OCI-LY7 (cell line): ENCODE measurements at regions not wholly inside any gene's neighbourhood (a gene's known extent, or its start where the extent isn't known, plus 50 kb on each side); places are given as distances from the start of the nearest gene placed in this dataset.

Experiments used
- BruUV-seq: library from RNA; stranded (reverse); fragments of 400-500 nt; replicated peaks from 2 replicates; lab custom pipeline; 2021; lab: Mats Ljungman, UMichigan
- CTCF ChIA-PET: fragments of 300-600 bp; sonication (Branson Sonifier 250); formaldehyde crosslinking; loops from one replicate; lab custom pipeline; 2022; ENCODE audit warnings: antibody characterized with exemption; ENCODE audit not compliant: unreplicated experiment; lab: Charles Lee
- POLR2A ChIA-PET: fragments of 300-600 bp; sonication (Branson Sonifier 250); formaldehyde crosslinking; loops from one replicate; lab custom pipeline; 2022; ENCODE audit warnings: antibody characterized with exemption; lab: Charles Lee
- DNase-seq: peaks from one replicate; pipeline ENCODE4 v3.0.0-alpha.2; 2015; ENCODE audit warnings: low spot score
- H2AFZ ChIP-seq: fragments of 200-600 bp; sonication (generic), shearing (Covaris generic); 2 replicates; pipeline ENCODE4 v1.6.1; 2014; ENCODE audit warnings: mild to moderate bottlenecking, antibody characterized with exemption, low read length, moderate library complexity
- H3K27ac ChIP-seq: fragments of 200-600 bp; sonication (generic); 2 replicates; pipeline ENCODE4 v1.5.1; 2014; ENCODE audit warnings: mixed run types, low read depth, mild to moderate bottlenecking, moderate library complexity, low read length, inconsistent platforms; ENCODE audit not compliant: poor library complexity, severe bottlenecking
- H3K36me3 ChIP-seq: fragments of 200-600 bp; sonication (generic); 2 replicates; pipeline ENCODE4 v1.6.1; 2014; ENCODE audit warnings: mild to moderate bottlenecking, antibody characterized with exemption, low read length, moderate library complexity, mixed read lengths; ENCODE audit not compliant: insufficient read depth
- H3K4me1 ChIP-seq: fragments of 200-600 bp; sonication (generic); 2 replicates; pipeline ENCODE4 v1.5.1; 2014; ENCODE audit warnings: mild to moderate bottlenecking, low read length; ENCODE audit not compliant: insufficient read depth, poor library complexity, severe bottlenecking
- H3K4me2 ChIP-seq: fragments of 200-600 bp; sonication (generic); 2 replicates; pipeline ENCODE4 v1.6.1; 2014; ENCODE audit warnings: mild to moderate bottlenecking, low read length
- H3K4me3 ChIP-seq: fragments of 200-600 bp; sonication (generic); 2 replicates; pipeline ENCODE4 v1.5.1; 2014; ENCODE audit warnings: mild to moderate bottlenecking, low read depth, low read length; ENCODE audit not compliant: poor library complexity, severe bottlenecking
- H3K79me2 ChIP-seq: fragments of 200-600 bp; sonication (generic); 2 replicates; pipeline ENCODE4 v1.6.1; 2016; ENCODE audit warnings: low read depth, mild to moderate bottlenecking, low read length, moderate library complexity, mixed read lengths; ENCODE audit not compliant: insufficient read depth
- H3K9me2 ChIP-seq: fragments of 200-600 bp; sonication (generic); 2 replicates; pipeline ENCODE4 v1.6.1; 2016; ENCODE audit warnings: mild to moderate bottlenecking, low read length, mixed read lengths; ENCODE audit not compliant: insufficient read depth
- H3K9me3 ChIP-seq: fragments of 200-600 bp; sonication (generic); 2 replicates; pipeline ENCODE4 v1.6.1; 2014; ENCODE audit warnings: mild to moderate bottlenecking, mixed run types, low read length, mixed read lengths
- H4K20me1 ChIP-seq: fragments of 200-600 bp; sonication (generic); 2 replicates; pipeline ENCODE4 v1.6.1; 2014; ENCODE audit warnings: mild to moderate bottlenecking, antibody characterized with exemption, low read length, moderate library complexity, mixed read lengths; ENCODE audit not compliant: insufficient read depth
- CTCF ChIP-seq: fragments of 200-600 bp; sonication (generic); conservative IDR thresholded peaks from 2 replicates; pipeline ENCODE4 v1.5.1; 2014; ENCODE audit warnings: mild to moderate bottlenecking, antibody characterized with exemption, low read length, moderate library complexity, mixed read lengths
- EZH2phosphoT487 ChIP-seq: fragments of 200-600 bp; sonication (generic); IDR thresholded peaks from 2 replicates; pipeline ENCODE4 v1.6.1; 2018; ENCODE audit warnings: low read depth, borderline replicate concordance, mild to moderate bottlenecking, mixed run types, antibody characterized with exemption, low read length, moderate library complexity, mixed read lengths
- intact Hi-C: fragments of 100-400 bp; cut with micrococcal nuclease; formaldehyde crosslinking; loops from one replicate; pipeline ENCODE4 v1.10.0; 2022; ENCODE audit not compliant: unreplicated experiment

GRCh38 chr6:96468281-96468680 lies 53.3 kb upstream of the UFL1 start:
- no peaks in the 10 kb centered on the region for H4K20me1 ChIP-seq
- H3K4me2 ChIP-seq, result no peak overlapping the region
- H3K79me2 ChIP-seq, result no peaks in the 10 kb centered on the region
- no peaks in the 10 kb centered on the region for H3K4me1 ChIP-seq
- no peak for DNase-seq
- ChIA-PET POLR2A (interaction anchor here (0.6 kb wide), 1 partner anchor 35 kb away, joined by 3 read pairs; no protein-coding TSS in a partner anchor), CTCF (no interaction called here)
- no peaks in the 10 kb centered on the region for H3K9me2 ChIP-seq
- no peaks in the 10 kb centered on the region for H3K9me3 ChIP-seq
- H3K36me3 ChIP-seq, result no peaks in the 10 kb centered on the region
- H2AFZ ChIP-seq, result no peak overlapping the region
- no peak overlapping the region for H3K27ac ChIP-seq
- TF ChIP-seq EZH2phosphoT487, result no peak
- TF ChIP-seq CTCF, result no peak
- H3K4me3 ChIP-seq, result no peak overlapping the region
- intact Hi-C loops, result no loop called here
- BruUV-seq, result no TSS peak

GRCh38 chr6:96468681-96469224 lies 52.9 kb upstream of the UFL1 start:
- H3K4me1 ChIP-seq, result no peaks in the 10 kb centered on the region
- TF ChIP-seq CTCF, result peak; percentile 75
- TF ChIP-seq EZH2phosphoT487, result no peak
- H3K27ac ChIP-seq, result no peak overlapping the region
- no peaks in the 10 kb centered on the region for H4K20me1 ChIP-seq
- H3K4me2 ChIP-seq, result no peak overlapping the region
- CTCF ChIA-PET, result no interaction called here
- no peaks in the 10 kb centered on the region for H3K36me3 ChIP-seq
- peak; percentile 14 for DNase-seq
- H3K4me3 ChIP-seq, result no peak overlapping the region
- no TSS peak for BruUV-seq
- POLR2A ChIA-PET, result interaction anchor here (0.6 to 1.4 kb wide), 2 partner anchors 9 to 36 kb away, joined by 3 read pairs; no protein-coding TSS in a partner anchor
- no peak overlapping the region for H2AFZ ChIP-seq
- H3K9me2 ChIP-seq, result no peaks in the 10 kb centered on the region
- H3K9me3 ChIP-seq, result no peaks in the 10 kb centered on the region
- intact Hi-C loops, result no loop called here
- no peaks in the 10 kb centered on the region for H3K79me2 ChIP-seq

GRCh38 chr6:96469312-96469711 lies 52.3 kb upstream of the UFL1 start:
- Histone ChIP-seq H3K4me1 (no peaks in the 10 kb centered on the region), H3K79me2 (no peaks in the 10 kb centered on the region), H3K36me3 (no peaks in the 10 kb centered on the region), H3K9me3 (no peaks in the 10 kb centered on the region), H4K20me1 (no peaks in the 10 kb centered on the region), H3K9me2 (no peaks in the 10 kb centered on the region), H3K27ac (no peak overlapping the region), H2AFZ (no peak overlapping the region), H3K4me2 (no peak overlapping the region), H3K4me3 (no peak overlapping the region)
- BruUV-seq, result no TSS peak
- no peak for TF ChIP-seq EZH2phosphoT487
- TF ChIP-seq CTCF, result peak; percentile 46; the same call in 1 of the 2 replicates
- no peak for DNase-seq
- ChIA-PET CTCF (no interaction called here), POLR2A (interaction anchor here (0.6 to 1.4 kb wide), 2 partner anchors 10 to 168 kb away, joined by 3 to 5 read pairs; no protein-coding TSS in a partner anchor)
- intact Hi-C loops, result no loop called here
